GDM1 (cell line): ENCODE measurements at regions not wholly inside any gene's neighbourhood (a gene's known extent, or its start where the extent isn't known, plus 50 kb on each side); places are given as distances from the start of the nearest gene placed in this dataset.
"Not testable (repeated sequence)": the region's sequence is repeated elsewhere in the genome, so short reads cannot be mapped to it uniquely, and the experiment has no call there.

Experiments used
- DNase-seq: peaks from one replicate; lab custom pipeline; 2025; lab: John Stamatoyannopoulos, UW

DNA sequence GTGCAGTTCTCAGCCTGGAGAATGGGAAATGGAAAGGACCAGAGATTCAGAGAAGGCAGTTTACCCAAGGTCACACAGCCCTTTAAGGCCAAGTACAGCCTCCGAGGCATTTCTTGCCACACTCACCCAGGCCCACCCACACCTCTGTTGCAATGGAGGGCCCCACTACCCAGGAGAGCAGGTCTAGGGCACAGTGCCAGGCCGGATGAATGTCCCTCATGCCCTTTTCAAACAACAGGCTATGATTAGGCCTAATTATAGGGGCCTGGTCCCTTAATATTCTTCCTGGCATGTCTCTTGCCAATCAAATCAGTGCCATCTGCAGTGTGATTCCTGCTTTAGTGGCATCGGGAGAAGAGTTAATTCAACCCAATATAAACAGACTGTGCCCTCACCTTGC, 195.3 kb downstream of the KLRB1 start:
- DNase-seq, result not testable (repeated sequence)

DNA sequence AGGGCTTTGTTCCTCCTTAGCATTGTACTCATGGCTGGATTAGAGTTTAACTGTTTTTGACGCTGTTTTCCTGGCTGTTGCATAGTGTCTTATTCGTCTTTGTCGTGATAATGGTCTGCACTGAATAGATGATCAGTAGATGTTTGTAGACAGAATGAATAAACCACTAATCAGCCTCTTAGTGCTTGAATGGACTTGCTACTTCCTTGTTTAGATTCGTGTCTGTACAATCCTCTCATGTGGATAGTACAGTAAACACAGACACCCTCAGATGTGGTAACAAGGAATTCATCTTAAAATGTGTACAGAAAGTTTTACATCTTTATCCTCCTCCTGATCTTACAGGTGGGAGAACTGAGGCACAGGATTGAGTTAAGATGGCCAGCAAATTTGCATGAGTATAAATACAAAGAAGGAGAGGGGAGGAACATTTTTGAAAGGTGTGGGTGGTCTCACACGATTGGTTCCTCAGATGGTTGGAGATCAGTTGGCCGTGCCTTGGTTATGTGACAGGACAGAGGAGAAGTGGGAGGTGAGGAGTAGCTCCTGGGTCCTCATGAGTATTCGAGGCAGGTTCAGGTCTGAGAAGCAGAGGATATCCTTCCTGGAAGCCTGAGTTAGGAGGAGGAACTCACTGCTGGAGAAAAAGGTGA, 196.0 kb downstream of the KLRB1 start:
- not testable (repeated sequence) for DNase-seq

DNA sequence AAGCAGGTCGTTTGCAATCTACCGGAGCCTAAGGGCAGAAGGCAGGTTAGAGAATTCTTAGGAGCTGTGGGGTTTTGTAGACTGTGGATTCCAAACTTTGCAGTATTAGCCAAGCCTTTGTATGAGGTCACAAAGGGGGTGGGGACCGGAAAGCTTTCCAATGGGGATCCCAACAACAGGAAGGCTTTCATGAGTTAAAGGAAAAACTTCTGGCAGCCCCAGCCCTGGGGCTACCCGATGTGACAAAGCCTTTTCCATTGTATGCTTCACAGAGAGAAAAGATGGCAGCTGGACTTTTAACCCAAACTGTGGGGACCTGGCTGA, 199.2 kb upstream of the PZP start:
- DNase-seq, result not testable (repeated sequence)

DNA sequence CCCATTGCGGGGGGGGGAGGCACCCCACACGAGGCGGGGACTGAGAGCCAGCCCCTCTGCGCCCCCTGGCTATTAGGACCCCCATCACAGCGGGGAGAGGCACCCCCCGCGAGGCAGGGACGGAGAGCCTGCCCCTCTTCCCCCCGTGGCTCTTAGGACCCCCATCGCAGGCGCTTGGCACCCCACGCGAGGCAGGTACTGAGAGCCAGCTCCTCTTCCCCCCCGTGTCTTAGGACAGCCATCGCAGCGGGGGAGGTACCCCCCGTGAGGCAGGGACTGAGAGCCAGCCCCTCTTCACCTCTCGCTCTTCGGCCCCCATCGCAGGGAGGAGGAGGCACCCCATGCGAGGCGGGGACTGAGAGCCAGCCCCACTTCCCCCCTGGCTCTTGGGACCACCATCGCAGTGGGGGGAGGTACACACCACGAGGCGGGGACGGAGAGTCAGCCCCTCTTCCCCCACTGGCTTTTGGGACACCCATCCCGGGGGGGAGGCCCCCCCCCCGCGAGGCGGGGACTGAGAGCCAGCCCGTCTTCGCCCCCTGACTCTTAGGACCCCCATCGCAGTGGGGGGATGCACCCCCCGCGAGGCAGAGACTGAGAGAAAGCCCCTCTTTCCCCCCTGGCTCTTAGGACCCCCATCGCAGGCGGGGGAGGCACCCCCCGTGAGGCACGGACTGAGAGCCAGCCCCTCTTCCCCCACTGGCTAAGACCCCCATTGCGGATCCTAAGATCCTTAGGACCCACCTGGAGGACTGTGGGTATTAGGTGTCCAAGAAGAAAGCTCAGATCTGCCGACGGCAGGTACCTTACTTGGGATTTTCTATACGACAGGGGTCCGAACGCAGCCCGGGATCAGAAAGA, 198.6 kb upstream of the PZP start:
- DNase-seq, result no peak

DNA sequence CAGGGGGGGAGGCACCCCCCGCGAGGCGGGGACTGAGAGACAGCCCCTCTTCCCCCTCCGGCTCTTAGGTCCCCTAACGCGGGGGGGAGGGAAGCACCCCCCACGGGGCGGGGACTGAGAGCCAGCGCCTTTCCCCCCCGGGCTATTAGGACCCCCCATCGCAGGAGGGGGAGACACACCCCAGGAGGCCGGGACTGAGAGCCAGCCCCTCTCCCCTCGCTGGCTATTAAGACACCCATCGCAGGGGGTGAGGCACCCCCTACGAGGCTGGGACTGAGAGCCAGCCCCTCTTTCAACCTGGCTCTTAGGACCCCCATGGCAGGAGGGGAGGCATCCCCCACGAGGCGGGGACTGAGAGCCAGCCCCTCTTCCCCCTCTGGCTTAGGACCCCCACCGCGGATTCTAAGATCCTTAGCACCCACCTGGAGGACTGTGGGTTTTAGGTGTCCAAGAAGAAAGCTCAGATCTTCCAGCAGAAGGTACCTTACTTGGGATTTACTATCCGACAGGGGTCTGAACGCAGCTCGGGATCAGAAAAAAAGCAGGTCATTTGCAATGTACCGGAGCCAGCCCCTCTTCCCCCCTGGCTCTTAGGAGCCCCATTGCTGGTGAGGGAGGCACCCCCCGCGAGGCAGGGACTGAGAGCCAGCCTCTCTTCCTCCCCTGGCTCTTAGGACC, 197.8 kb upstream of the PZP start:
- DNase-seq, result no peak

DNA sequence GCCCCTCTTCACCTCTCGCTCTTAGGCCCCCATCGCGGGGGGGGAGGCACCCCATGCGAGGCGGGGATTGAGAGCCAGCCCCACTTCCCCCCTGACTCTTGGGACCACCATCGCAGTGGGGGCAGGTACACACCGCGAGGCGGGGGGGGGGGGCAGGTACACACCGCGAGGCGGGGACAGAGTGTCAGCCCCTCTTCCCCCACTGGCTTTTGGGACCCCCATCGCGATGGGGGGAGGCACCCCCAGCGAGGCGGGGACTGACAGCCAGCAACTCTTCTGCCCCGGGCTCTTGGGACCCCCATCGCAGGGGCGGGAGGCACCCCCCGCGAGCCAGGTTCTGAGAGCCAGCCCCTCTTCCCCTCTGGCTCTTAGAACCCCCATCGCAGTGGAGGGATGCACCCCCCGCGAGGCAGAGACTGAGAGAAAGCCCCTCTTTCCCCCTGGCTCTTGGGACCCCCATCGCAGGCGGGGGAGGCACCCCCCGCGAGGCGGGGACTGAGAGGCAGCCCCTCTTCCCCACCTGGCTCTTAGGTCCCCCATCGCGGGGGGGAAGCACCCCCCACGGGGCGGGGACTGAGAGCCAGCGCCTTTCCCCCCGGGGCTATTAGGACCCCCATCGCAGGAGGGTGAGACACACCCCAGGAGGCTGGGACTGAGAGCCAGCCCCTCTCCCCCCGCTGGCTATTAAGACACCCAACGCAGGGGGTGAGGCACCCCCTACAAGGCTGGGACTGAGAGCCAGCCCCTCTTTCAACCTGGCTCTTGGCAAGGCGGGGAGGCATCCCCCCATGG, 196.5 kb upstream of the PZP start:
- DNase-seq, result no peak

DNA sequence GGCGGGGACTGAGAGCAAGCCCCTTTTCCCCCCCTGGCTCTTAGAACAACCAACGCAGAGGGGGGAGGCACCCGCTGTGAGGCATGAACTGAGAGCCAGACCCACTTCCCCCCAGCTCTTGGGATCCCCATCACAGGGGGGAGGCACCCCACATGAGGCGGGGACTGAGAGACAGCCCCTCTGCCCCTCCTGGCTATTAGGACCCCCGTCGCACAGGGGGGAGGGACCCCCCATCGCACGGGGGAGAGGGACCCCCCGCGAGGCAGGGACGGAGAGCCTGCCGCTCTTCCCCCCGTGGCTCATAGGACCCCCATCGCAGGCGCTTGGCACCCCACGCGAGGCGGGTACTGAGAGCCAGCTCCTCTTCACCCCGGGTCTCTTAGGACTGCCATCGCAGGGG, 195.8 kb upstream of the PZP start:
- no peak for DNase-seq

DNA sequence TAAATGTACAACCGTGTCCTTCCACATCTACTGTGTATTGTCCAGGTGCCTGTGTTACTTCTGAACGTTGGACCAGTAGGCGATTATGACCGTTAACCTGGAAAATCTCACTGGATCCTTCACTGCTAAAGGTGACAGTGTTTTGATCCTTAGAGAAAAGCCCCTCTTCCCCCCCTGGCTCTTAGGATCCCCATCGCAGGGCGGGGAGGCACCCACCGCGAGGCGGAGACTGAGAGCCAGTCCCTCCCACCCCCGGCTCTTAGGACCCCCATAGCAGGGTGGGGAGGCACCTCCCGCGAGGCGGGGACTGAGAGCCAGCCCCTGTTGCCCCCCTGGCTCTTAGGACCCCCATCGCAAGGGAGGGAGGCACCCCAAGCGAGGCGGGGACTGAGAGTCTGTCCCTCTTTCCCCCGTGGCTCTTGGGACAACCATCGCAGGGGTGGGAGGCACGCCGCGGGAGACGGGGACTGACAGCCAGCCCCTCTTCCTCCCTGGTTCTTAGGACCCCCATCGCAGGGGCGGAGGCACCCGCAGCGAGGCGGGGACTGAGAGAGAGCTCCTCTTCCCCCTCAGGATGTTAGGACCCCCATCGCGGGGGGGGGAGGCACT, 194.3 kb upstream of the PZP start:
- DNase-seq, result not testable (repeated sequence)

DNA sequence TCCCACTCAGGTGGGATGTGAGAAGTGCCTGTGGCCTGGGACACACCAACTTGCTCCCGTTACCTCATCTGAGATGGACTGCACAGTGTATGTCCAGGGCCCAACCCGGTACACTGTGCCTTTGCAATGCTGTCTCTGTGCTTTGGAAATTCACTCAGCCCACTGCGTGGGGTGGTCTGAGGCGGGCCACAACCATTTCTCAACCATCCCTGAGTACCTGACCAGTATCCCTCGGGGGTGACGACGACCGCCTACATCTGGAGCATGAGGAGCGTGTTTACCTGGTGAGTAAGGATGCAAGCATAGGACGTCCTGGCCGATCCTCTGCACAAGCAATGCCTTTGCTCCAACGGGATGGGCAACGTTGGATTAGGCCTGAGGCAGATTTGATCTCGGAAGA, 188.2 kb upstream of the PZP start:
- not testable (repeated sequence) for DNase-seq

DNA sequence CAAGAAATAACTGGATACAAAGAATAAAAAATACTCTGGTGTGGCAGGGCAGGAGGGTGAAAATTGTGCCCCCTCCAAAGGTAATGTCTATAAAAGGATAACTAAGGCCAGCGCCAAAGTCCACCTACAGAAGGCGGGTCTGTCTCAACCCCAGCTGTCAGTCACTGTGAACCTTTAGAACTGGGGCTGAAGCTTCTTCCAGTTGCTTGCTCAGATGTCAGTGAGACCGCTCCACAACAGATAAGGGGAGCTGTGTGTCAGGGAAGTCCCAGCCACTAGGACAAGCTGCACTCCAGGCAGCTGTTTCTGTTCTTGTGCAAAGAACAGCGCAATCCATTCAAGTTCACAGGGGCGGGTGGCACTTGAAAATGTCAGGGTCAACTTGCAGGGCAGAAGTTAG, 187.0 kb upstream of the PZP start:
- DNase-seq, result not testable (repeated sequence)

DNA sequence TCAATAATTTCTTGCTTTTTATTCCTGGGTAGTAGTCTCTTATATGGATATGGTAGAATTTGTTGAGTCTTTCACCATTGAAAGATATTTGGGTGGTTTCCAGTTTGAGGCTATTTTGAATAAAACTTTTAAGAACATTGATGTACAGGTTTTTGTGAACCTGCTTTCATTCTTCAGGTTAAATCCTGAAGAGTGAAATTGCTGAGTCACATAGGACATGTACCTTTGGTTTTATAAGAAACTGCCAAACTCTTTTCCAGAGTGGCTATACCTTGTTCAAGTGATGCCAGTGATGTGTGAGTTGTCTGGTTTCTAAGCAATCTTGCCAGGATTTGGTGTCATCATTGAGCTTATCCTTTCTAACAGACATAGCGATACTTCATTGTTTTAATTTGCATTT, 184.6 kb upstream of the PZP start:
- no peak for DNase-seq

DNA sequence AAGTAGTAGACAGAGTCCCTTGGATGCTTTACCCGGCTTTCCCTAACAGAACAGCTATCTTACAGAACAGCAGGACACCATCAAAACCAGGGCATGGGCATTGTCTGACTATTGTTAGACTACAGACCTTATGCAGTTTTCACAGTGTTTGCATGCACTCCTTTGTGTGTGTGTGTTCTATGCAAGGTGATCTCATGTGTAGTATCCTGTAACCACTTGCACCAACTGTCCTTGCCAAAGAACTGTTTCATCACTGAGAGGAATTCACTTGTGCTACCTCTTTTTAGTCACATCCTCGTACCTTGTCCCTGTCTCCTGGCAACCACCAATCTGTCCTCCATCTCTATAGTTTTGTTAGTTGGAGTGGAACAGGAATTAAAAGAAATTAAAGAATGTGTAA, 183.6 kb upstream of the PZP start:
- no peak for DNase-seq

DNA sequence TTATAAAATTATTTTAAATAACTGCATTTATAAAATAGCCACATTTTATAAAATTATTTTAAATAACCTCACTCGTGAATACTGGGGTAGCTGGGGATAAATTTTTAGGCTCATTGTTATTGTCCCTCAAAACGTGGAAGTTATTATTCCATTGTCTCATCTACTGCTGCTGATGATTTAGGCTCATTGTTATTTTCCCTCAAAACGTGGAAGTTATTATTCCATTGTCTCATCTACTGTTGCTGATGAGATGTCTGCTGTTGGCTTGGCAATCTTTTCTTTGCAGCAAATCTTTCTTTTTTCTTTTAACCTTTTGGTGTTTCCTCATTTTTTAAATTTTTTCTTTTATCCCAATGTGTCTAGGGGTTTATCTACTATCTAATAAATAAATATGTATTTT, 182.6 kb upstream of the PZP start:
- no peak for DNase-seq

DNA sequence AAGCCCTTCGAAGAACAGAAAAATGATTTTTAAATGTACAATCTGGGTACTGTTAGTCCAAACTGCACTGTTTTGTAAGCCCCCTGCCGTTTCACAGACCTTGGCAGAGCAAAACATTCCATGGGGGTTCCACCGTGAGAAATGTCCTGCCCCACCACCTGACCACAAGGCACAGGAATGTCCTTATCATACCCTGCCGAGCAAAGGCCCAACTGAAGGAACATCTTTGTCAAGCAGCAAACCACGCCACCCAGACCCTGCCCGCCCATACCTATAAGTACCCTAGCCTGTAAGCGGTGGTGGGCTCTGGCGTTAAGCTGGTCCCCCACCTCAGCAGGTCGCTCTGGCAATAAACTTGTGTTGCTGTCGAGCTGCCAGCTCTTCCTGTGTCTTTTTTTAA, 181.6 kb upstream of the PZP start:
- DNase-seq, result no peak

DNA sequence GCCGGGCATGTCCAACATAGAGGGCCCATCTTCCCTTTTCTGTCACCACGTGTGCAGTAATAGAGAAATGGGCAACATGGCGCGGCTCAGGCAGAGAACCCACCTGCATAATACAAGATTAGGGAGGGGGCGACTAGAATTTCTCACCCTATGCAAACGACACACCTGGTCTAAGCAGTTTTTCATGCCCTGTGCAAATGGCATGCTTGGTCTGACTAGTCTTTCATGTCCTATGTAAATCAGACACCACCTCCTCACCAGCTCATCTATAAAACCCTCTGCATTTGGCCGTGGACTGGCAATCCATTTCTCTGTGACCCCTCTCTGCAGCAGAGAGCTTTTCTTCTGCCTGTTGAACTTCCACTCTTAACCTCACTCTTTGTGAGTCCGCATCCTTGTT, 180.2 kb upstream of the PZP start:
- DNase-seq, result no peak

DNA sequence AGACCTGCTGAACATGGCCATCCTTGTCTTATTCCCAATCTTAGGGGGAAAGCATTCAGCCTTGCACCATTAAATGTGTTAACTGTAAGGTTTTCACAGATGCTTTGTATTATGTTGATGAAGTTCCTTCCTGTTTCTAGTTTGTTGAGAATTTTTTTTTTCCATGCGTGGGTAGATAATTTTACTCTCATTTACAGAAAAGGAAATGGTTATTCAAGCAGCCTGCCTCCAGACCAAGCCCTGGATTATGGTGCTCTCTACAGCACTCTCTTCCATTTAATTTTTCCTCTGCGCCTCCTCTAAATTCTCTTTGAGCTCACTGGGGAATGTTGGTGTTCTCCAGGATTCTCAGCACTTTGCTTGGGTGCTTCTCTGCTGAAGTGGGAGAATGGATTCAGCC, 179.3 kb upstream of the PZP start:
- DNase-seq, result no peak

DNA sequence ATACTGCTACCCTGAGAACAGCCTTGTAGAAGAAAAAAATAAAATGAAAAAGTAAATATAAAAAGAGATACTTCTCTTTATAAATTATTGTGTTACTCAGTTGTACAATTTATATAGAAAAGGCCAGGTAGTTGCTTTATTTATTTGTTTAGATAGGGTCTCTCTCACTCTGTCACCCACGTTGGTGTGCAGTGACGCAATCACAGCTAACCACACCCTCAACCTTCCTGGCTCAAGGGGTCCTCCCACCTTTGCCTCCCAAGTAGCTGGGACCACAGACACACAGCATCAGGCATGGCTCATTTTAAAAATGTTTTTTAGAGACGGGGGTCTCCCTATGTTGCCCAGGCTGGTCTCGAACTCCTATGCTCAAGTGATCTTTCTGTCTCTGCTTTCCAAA, 175.4 kb upstream of the PZP start:
- DNase-seq, result no peak

DNA sequence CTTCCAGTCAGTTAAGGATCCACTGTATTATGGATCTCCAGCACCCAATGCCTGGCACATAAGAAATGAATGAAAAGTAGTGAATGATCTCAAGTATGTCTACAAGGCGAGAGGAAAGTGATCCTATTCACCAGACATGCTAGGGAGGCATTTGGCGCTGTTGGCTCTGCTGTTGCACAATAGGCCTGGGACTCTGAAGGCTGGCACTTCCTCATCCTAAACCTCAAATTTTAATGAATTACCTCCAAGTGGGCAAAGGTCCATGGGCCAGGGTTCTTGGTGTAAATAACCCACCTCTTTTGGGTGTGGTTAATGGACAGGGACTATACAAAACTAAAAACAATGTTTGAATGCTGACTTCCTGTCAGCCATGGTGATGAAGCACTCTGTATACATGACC, 173.4 kb upstream of the PZP start:
- DNase-seq, result no peak

DNA sequence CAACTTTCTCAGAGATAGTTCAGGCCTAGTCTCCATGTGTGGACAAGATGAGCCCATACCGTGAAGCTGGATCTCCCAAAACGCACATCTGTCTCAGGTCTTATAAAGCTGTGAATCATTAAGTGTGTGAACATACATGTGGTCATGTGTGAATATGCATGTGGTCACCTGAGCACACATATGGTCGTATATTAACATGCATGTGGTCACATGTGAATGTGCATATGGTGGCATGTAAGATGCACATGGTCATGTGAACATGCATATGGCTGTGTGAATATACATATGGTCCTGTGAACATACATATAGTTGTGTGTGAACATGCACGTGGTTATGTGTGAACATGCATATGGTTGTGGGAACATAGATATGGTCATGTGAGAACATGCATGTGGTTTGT, 172.5 kb upstream of the PZP start:
- DNase-seq, result no peak

DNA sequence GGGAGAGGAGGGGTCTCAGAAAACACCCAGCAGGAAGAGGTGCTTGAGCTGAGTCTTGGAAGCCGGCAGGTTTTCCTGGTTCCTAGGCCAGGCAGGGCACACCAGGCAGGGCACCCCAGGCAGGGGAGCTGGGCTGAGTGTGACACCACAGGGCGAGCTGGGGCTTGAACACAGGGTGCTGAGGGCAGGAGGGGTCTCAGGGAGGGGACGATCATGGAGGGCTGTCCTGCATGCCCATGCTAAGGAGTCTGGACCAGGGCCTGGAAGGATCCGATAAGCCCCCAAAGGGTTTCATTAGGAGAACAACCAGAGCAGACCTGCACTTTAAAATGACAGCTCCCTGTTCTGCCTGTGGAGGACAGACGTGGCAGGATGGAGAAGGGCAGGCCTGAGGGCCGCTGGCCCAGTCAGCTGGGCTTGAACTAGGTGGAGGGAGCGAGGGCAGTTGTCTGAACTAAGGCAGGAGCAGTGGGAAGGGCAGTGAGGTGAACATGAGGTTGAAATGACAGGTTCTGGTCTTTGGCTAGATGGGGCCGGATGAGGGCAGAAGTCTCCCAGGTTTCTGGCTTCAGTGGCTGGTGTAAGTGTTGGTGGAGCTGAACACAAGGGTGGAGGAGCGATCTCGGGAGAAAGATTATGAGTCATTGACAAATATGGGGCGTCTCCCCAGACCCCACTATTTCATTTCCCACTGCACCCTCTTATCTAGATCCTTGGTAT, 171.0 kb upstream of the PZP start:
- DNase-seq, result no peak

DNA sequence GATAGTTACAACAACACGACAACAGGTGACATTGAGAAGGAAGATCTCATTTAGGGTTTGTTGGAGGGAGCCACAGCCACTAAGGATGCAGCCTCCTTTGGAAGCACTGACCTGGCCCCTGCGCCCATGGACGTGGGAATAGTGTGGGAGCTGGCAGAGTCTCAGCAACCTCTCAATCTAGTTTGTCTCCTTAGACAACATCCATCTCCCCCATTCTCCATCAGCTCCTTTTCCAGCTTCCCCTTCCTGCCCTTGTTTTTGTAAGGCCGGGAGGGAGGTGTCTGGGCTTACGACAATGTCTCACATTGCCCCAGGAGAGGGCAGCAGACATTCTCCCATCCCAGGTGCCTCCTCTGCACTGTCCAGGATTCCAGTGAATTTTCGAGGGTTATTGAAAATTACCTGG, 170.2 kb upstream of the PZP start:
- DNase-seq, result no peak
